Neural cell (in vitro differentiated cells): ENCODE measurements at regions not wholly inside any gene's neighbourhood (a gene's known extent, or its start where the extent isn't known, plus 50 kb on each side); places are given as distances from the start of the nearest gene placed in this dataset.

ENCODE experiments used
- H2AFZ ChIP-seq: fragments of 200-600, 300-800 bp; sonication (generic), shearing (Covaris generic); 2 replicates; pipeline ENCODE4 v1.6.0; 2014; ENCODE audit warnings: low read depth, mild to moderate bottlenecking, antibody characterized with exemption, low read length, moderate library complexity
- H3F3A ChIP-seq: fragments of 200-600 bp; shearing (Covaris generic); 2 replicates; pipeline ENCODE4 v1.6.1; 2016; ENCODE audit warnings: mild to moderate bottlenecking, moderate library complexity, mixed read lengths, antibody characterized with exemption, low read length; ENCODE audit not compliant: insufficient read depth, poor library complexity, severe bottlenecking
- H3K27ac ChIP-seq: fragments of 200-600, 300-800 bp; sonication (generic), shearing (Covaris generic); 2 replicates; pipeline ENCODE4 v1.5.1; 2014; ENCODE audit warnings: mild to moderate bottlenecking, low read length, moderate library complexity
- H3K27me3 ChIP-seq: fragments of 300-800, 200-600 bp; sonication (generic), shearing (Covaris generic); 2 replicates; pipeline ENCODE4 v1.6.0; 2014; ENCODE audit warnings: mild to moderate bottlenecking, low read depth, low read length, moderate library complexity; ENCODE audit not compliant: insufficient read depth
- H3K36me3 ChIP-seq: fragments of 300-800, 200-600 bp; sonication (generic), shearing (Covaris generic); 2 replicates; pipeline ENCODE4 v1.5.1; 2014; ENCODE audit warnings: mild to moderate bottlenecking, antibody characterized with exemption, low read length, moderate library complexity; ENCODE audit not compliant: insufficient read depth
- H3K4me2 ChIP-seq: fragments of 300-800, 200-600 bp; sonication (generic), shearing (Covaris generic); 2 replicates; pipeline ENCODE4 v1.6.0; 2014; ENCODE audit warnings: mild to moderate bottlenecking, low read length
- H3K4me3 ChIP-seq: fragments of 300-800, 200-600 bp; sonication (generic), shearing (Covaris generic); 2 replicates; pipeline ENCODE4 v1.5.1; 2014; ENCODE audit warnings: mild to moderate bottlenecking, low read length, moderate library complexity
- H3K79me2 ChIP-seq: fragments of 200-600 bp; shearing (Covaris generic); replicated peaks from 2 replicates; pipeline ENCODE4 v1.6.0; 2014; ENCODE audit warnings: mild to moderate bottlenecking, low read length, moderate library complexity; ENCODE audit not compliant: insufficient read depth
- H3K9ac ChIP-seq: fragments of 300-800, 200-600 bp; sonication (generic), shearing (Covaris generic); 2 replicates; pipeline ENCODE4 v1.6.1; 2016; ENCODE audit warnings: mild to moderate bottlenecking, low read length, mixed read lengths
- H3K9me2 ChIP-seq: fragments of 200-600 bp; shearing (Covaris generic); 2 replicates; pipeline ENCODE4 v1.6.1; 2016; ENCODE audit warnings: mild to moderate bottlenecking, low read length, mixed read lengths; ENCODE audit not compliant: insufficient read depth
- H3K9me3 ChIP-seq: fragments of 200-600, 300-800 bp; sonication (generic), shearing (Covaris generic); 2 replicates; pipeline ENCODE4 v1.6.1; 2016; ENCODE audit warnings: mild to moderate bottlenecking, mixed run types, low read length, moderate library complexity, mixed read lengths
- H4K20me1 ChIP-seq: fragments of 200-600 bp; shearing (Covaris generic); 2 replicates; pipeline ENCODE4 v1.6.1; 2016; ENCODE audit warnings: mild to moderate bottlenecking, mixed run types; ENCODE audit not compliant: insufficient read depth
- CTCF ChIP-seq: fragments of 450-650 bp; IDR thresholded peaks from 2 replicates; pipeline ENCODE4 v1.5.1; 2014; ENCODE audit warnings: antibody characterized with exemption, mild to moderate bottlenecking, moderate library complexity; ENCODE audit not compliant: poor library complexity, severe bottlenecking
- EP300 ChIP-seq: fragments of 450-650 bp; conservative IDR thresholded peaks from 2 replicates; pipeline ENCODE4 v1.6.1; 2014; ENCODE audit warnings: antibody characterized with exemption, mild to moderate bottlenecking, moderate library complexity; ENCODE audit not compliant: poor library complexity, severe bottlenecking
- EZH2 ChIP-seq: fragments of 200-600, 300-800 bp; shearing (Covaris generic), sonication (generic); IDR thresholded peaks from 2 replicates; pipeline ENCODE4 v1.6.1; 2014; ENCODE audit warnings: antibody characterized with exemption, low read length, borderline replicate concordance, mild to moderate bottlenecking; ENCODE audit not compliant: insufficient read depth, poor library complexity, severe bottlenecking
- MXI1 ChIP-seq: fragments of 450-650 bp; conservative IDR thresholded peaks from 2 replicates; pipeline ENCODE4 v1.6.1; 2014; ENCODE audit warnings: antibody characterized with exemption, mild to moderate bottlenecking; ENCODE audit not compliant: poor library complexity, severe bottlenecking
- POLR2AphosphoS5 ChIP-seq: IDR thresholded peaks from 2 replicates; pipeline ENCODE4 v1.6.1; 2012
- RAD21 ChIP-seq: fragments of 450-650 bp; conservative IDR thresholded peaks from 2 replicates; pipeline ENCODE4 v1.6.1; 2014; ENCODE audit warnings: antibody characterized with exemption, mild to moderate bottlenecking, moderate library complexity
- REST ChIP-seq: IDR thresholded peaks from 2 replicates; pipeline ENCODE4 v1.6.1; 2012; ENCODE audit warnings: borderline replicate concordance
- SMC3 ChIP-seq: fragments of 450-650 bp; conservative IDR thresholded peaks from 2 replicates; pipeline ENCODE4 v1.6.1; 2014; ENCODE audit warnings: antibody characterized with exemption, mild to moderate bottlenecking, moderate library complexity; ENCODE audit not compliant: poor library complexity
- TAF1 ChIP-seq: IDR thresholded peaks from 2 replicates; pipeline ENCODE4 v1.6.1; 2012; ENCODE audit warnings: low read depth

- Histone ChIP-seq H3K27me3 (no peaks in the 10 kb centered on the region), H3K9me2 (no peaks in the 10 kb centered on the region), H3K36me3 (no peaks in the 10 kb centered on the region), H4K20me1 (no peaks in the 10 kb centered on the region), H3K4me3 (no peak overlapping the region), H3K9ac (no peak overlapping the region), H3K4me2 (no peak overlapping the region), H3F3A (no peaks in the 10 kb centered on the region), H3K9me3 (no peaks in the 10 kb centered on the region), H3K79me2 (no peaks in the 10 kb centered on the region), H2AFZ (no peak overlapping the region), H3K27ac (no peak overlapping the region)
- TF ChIP-seq MXI1 (no peak), TAF1 (no peak), RAD21 (no peak), POLR2AphosphoS5 (no peak)
These were observed 179.8 kb upstream of the DAB1 start for GRCh38 chr1:57603696-57604095.

- Histone ChIP-seq H3K9me2 (no peaks in the 10 kb centered on the region), H3K9ac (no peak overlapping the region), H3K36me3 (no peaks in the 10 kb centered on the region), H3K4me3 (no peak overlapping the region), H3K9me3 (no peaks in the 10 kb centered on the region), H3K79me2 (no peaks in the 10 kb centered on the region), H3K4me2 (no peak overlapping the region), H3K27ac (no peak overlapping the region), H3F3A (no peaks in the 10 kb centered on the region), H4K20me1 (no peaks in the 10 kb centered on the region), H3K27me3 (no peaks in the 10 kb centered on the region), H2AFZ (no peak overlapping the region)
- TF ChIP-seq TAF1 (no peak), CTCF (no peak), SMC3 (no peak), POLR2AphosphoS5 (no peak), EZH2 (no peak), MXI1 (no peak)
These were observed 176.6 kb upstream of the DAB1 start for GRCh38 chr1:57600424-57600823.

- peak overlapping the region; percentile 8 for H3K4me2 ChIP-seq
- H4K20me1 ChIP-seq: no peaks in the 10 kb centered on the region
- no peaks in the 10 kb centered on the region for H3K9me3 ChIP-seq
- no peak overlapping the region for H3K27ac ChIP-seq
- H3K79me2 ChIP-seq: no peaks in the 10 kb centered on the region
- no peaks in the 10 kb centered on the region for H3K9me2 ChIP-seq
- H3K27me3 ChIP-seq: no peaks in the 10 kb centered on the region
- H3K9ac ChIP-seq: no peak overlapping the region
- no peak overlapping the region for H3K4me3 ChIP-seq
- no peak overlapping the region for H2AFZ ChIP-seq
- H3F3A ChIP-seq: no peaks in the 10 kb centered on the region
- H3K36me3 ChIP-seq: no peaks in the 10 kb centered on the region
- TF ChIP-seq POLR2AphosphoS5 (no peak), MXI1 (no peak), SMC3 (no peak), RAD21 (no peak), EP300 (no peak), CTCF (no peak), TAF1 (no peak), REST (no peak)
These were observed 175.6 kb upstream of the DAB1 start for GRCh38 chr1:57599236-57599994.
